ENCODE measurements at regions not wholly inside any gene's neighbourhood (a gene's known extent, or its start where the extent isn't known, plus 50 kb on each side); places are given as distances from the start of the nearest gene placed in this dataset.
"Not testable (repeated sequence)": the region's sequence is repeated elsewhere in the genome, so short reads cannot be mapped to it uniquely, and the experiment has no call there.

- Mint-ChIP-seq H3K27me3 (no peaks in the 10 kb centered on the region), H3K27ac (no peak overlapping the region), H3K9me3 (no peaks in the 10 kb centered on the region), H3K4me1 (peaks cover 3% of the 10 kb centered on the region), H3K36me3 (no peaks in the 10 kb centered on the region), H3K4me3 (no peak overlapping the region)
- no peak for DNase-seq
- CTCF ChIA-PET, result no interaction called here
Observed at GRCh38 chr16:79946252-79946651, 345.7 kb upstream of the MAF start.

- H3K27me3 Mint-ChIP-seq, result no peaks in the 10 kb centered on the region
- peaks cover 3% of the 10 kb centered on the region for H3K4me1 Mint-ChIP-seq
- DNase-seq, result no peak
- H3K9me3 Mint-ChIP-seq, result no peaks in the 10 kb centered on the region
- CTCF ChIA-PET, result interaction anchor here (0.9 kb wide), 1 partner anchor 25 kb away, joined by 3 read pairs; no protein-coding TSS in a partner anchor
- no peaks in the 10 kb centered on the region for H3K36me3 Mint-ChIP-seq
- no peak overlapping the region for H3K27ac Mint-ChIP-seq
- no peak overlapping the region for H3K4me3 Mint-ChIP-seq
Observed at GRCh38 chr16:79943736-79944135, 343.2 kb upstream of the MAF start.

DNA sequence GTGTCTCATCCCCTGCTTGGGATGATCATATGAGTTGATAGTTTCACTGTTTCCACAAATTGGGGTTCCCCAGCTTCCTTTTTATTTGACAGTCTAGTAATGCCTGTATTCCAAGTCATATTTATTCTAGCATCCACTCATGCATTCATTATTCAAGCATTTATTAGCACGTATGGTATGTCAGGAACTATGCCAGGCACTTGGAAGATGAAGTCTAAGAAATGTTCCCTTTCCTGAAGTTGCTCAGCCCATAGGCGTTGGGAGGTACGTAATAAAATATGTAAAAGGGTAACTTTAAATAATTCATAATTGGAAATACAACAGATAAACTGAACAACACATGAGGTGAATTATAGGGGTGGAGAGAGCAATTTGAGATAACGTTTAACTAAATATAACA is 338.0 kb upstream of the MAF start:
- no peaks in the 10 kb centered on the region for H3K9me3 Mint-ChIP-seq
- no peaks in the 10 kb centered on the region for H3K4me1 Mint-ChIP-seq
- no peak overlapping the region for H3K27ac Mint-ChIP-seq
- CTCF ChIA-PET, result no interaction called here
- no peaks in the 10 kb centered on the region for H3K36me3 Mint-ChIP-seq
- no peak for DNase-seq
- no peak overlapping the region for H3K4me3 Mint-ChIP-seq
- no peaks in the 10 kb centered on the region for H3K27me3 Mint-ChIP-seq

DNA sequence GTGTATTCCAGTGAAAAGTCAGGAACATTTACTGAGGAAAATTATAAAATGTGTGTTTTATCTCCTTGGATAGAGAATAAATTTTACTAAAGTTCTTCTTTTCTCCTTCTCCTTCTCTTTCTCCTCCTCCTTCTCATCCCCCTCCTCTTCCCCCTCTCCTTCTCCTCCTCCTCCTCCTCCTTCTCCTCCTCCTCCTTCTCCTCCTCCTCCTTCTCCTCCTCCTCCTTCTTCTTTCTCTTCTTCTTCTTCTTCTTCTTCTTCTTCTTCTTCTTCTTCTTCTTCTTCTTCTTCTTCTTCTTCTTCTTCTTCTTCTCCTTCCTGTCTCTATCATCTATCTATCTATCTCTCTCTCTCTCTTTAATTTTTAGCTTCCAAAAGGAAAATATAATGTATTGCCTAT is 337.1 kb upstream of the MAF start:
- H3K4me3 Mint-ChIP-seq, H3K36me3 Mint-ChIP-seq, H3K27ac Mint-ChIP-seq, CTCF ChIA-PET, H3K4me1 Mint-ChIP-seq, DNase-seq, H3K27me3 Mint-ChIP-seq, H3K9me3 Mint-ChIP-seq: not testable (repeated sequence)

GRCh38 chr16:79933603-79934002 is 333.1 kb upstream of the MAF start:
- H3K27ac Mint-ChIP-seq, result no peak overlapping the region
- H3K4me1 Mint-ChIP-seq, result no peaks in the 10 kb centered on the region
- H3K27me3 Mint-ChIP-seq, result no peaks in the 10 kb centered on the region
- H3K9me3 Mint-ChIP-seq, result no peaks in the 10 kb centered on the region
- CTCF ChIA-PET, result no interaction called here
- H3K36me3 Mint-ChIP-seq, result no peaks in the 10 kb centered on the region
- no peak for DNase-seq
- H3K4me3 Mint-ChIP-seq, result no peak overlapping the region

GRCh38 chr16:79932572-79932971 is 332.0 kb upstream of the MAF start:
- Mint-ChIP-seq H3K27ac (no peak overlapping the region), H3K9me3 (no peaks in the 10 kb centered on the region), H3K4me3 (no peak overlapping the region), H3K4me1 (no peaks in the 10 kb centered on the region), H3K27me3 (no peaks in the 10 kb centered on the region), H3K36me3 (no peaks in the 10 kb centered on the region)
- CTCF ChIA-PET, result no interaction called here
- no peak for DNase-seq

- no peak for DNase-seq
- no peak overlapping the region for H3K4me3 Mint-ChIP-seq
- no peaks in the 10 kb centered on the region for H3K36me3 Mint-ChIP-seq
- no peaks in the 10 kb centered on the region for H3K27me3 Mint-ChIP-seq
- H3K27ac Mint-ChIP-seq, result no peak overlapping the region
- CTCF ChIA-PET, result interaction anchor here (0.7 kb wide), 1 partner anchor 1216 kb away, joined by 3 read pairs; no protein-coding TSS in a partner anchor
- H3K9me3 Mint-ChIP-seq, result no peaks in the 10 kb centered on the region
- H3K4me1 Mint-ChIP-seq, result no peaks in the 10 kb centered on the region
Observed at GRCh38 chr16:79931721-79932120, 331.2 kb upstream of the MAF start.

GRCh38 chr16:79929260-79929965 is 328.9 kb upstream of the MAF start:
- no peak overlapping the region for H3K4me3 Mint-ChIP-seq
- no peaks in the 10 kb centered on the region for H3K36me3 Mint-ChIP-seq
- H3K27ac Mint-ChIP-seq, result no peak overlapping the region
- H3K27me3 Mint-ChIP-seq, result no peaks in the 10 kb centered on the region
- no peaks in the 10 kb centered on the region for H3K9me3 Mint-ChIP-seq
- no peak for DNase-seq
- H3K4me1 Mint-ChIP-seq, result no peaks in the 10 kb centered on the region
- CTCF ChIA-PET, result interaction anchor here (1.0 kb wide), 1 partner anchor 18 kb away, joined by 3 read pairs; no protein-coding TSS in a partner anchor

- Mint-ChIP-seq H3K27ac (no peak overlapping the region), H3K4me3 (no peak overlapping the region), H3K27me3 (no peaks in the 10 kb centered on the region), H3K9me3 (no peaks in the 10 kb centered on the region), H3K4me1 (no peaks in the 10 kb centered on the region), H3K36me3 (no peaks in the 10 kb centered on the region)
- CTCF ChIA-PET, result no interaction called here
- DNase-seq, result no peak
Observed at GRCh38 chr16:79928142-79928873, 327.8 kb upstream of the MAF start.

DNA sequence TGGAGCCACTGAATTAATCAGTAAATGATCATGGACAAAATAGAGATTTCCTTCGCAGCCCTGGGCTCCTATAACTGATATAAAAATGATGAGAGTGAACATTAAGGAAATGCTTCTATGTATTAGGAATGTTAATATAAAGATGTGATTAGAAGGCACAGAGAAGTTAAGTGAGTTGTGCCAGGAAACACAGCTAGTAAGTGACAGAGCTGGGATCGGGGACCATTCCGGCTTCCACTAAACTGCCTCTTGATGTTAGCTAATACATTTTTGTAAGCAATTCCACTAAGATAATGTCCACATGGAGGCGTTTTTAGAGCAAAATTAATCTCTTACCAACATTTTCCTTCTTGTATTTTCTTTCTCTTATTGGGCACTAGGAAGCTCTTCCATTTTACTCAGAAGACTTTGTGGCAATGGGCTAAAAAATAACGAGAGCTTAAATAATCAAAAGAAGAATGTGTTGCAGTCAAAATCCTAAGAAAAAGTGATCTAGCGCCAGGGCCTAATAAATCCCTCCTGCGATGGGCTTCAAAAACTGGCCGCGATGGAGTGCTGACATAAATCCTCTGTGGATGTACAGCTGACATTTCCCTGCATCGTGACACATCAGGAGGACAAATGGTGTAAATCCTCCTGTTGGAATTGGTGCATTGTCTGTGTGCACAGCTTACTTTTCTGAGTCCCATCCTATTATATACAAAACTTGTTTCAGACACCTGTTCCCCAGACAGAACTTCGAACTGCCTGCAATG is 326.1 kb upstream of the MAF start:
- Mint-ChIP-seq H3K27me3 (no peaks in the 10 kb centered on the region), H3K4me1 (no peaks in the 10 kb centered on the region), H3K9me3 (no peaks in the 10 kb centered on the region), H3K4me3 (no peak overlapping the region), H3K27ac (no peak overlapping the region), H3K36me3 (no peaks in the 10 kb centered on the region)
- CTCF ChIA-PET, result no interaction called here
- no peak for DNase-seq

DNA sequence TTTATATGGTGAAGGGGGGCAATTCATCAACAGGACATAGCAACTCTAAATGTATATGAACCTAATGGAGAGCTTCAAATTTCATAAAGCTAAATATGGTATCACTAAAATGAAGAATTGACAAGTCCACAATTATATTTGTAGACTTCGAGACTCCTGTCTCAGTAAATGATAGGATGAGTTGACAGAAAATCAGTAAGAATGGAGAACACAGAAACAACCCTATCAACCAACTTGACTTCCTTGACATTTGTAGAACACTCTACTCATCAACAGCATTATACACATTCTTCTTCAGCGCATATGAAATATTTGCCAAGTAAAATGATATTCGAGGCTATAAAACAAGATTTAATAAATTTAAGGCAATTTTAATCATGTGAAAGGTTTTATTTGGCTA is 322.9 kb upstream of the MAF start:
- Mint-ChIP-seq H3K9me3 (no peaks in the 10 kb centered on the region), H3K4me1 (peaks cover 3% of the 10 kb centered on the region), H3K36me3 (no peaks in the 10 kb centered on the region), H3K4me3 (no peak overlapping the region), H3K27ac (no peak overlapping the region), H3K27me3 (peaks cover 4% of the 10 kb centered on the region)
- DNase-seq, result no peak
- CTCF ChIA-PET, result no interaction called here

DNA sequence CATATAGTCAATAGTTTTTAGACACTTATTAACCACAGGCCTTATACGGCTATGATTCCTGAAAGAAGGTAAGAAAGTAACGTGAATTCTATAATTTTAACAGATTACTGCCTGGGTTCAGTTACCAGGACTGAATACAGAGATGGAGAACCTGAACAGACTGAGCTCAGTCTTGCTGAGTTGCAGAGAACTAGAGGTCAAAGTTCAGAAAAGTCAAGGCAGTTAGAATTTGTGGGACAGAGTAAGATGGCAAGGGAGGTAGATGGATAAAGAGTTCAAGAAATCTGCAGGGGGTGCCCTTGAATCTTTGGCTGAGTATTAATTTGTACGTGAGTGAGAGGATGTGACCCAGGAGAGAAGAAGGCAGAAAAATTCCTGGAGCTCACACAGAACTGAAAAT is 320.1 kb upstream of the MAF start:
- H3K9me3 Mint-ChIP-seq, result no peaks in the 10 kb centered on the region
- H3K36me3 Mint-ChIP-seq, result no peaks in the 10 kb centered on the region
- H3K4me1 Mint-ChIP-seq, result peaks cover 3% of the 10 kb centered on the region
- no peak overlapping the region for H3K4me3 Mint-ChIP-seq
- CTCF ChIA-PET, result no interaction called here
- DNase-seq, result no peak
- H3K27ac Mint-ChIP-seq, result no peak overlapping the region
- H3K27me3 Mint-ChIP-seq, result peaks cover 4% of the 10 kb centered on the region

- no peaks in the 10 kb centered on the region for H3K36me3 Mint-ChIP-seq
- no peak overlapping the region for H3K27ac Mint-ChIP-seq
- H3K4me3 Mint-ChIP-seq, result no peak overlapping the region
- CTCF ChIA-PET, result interaction anchor here (0.7 kb wide), 2 partner anchors 71 to 432 kb away, joined by 3 read pairs; no protein-coding TSS in a partner anchor
- H3K4me1 Mint-ChIP-seq, result peaks cover 3% of the 10 kb centered on the region
- no peaks in the 10 kb centered on the region for H3K9me3 Mint-ChIP-seq
- peaks cover 4% of the 10 kb centered on the region for H3K27me3 Mint-ChIP-seq
- DNase-seq, result no peak
Observed at GRCh38 chr16:79918916-79919315, 318.4 kb upstream of the MAF start.

DNA sequence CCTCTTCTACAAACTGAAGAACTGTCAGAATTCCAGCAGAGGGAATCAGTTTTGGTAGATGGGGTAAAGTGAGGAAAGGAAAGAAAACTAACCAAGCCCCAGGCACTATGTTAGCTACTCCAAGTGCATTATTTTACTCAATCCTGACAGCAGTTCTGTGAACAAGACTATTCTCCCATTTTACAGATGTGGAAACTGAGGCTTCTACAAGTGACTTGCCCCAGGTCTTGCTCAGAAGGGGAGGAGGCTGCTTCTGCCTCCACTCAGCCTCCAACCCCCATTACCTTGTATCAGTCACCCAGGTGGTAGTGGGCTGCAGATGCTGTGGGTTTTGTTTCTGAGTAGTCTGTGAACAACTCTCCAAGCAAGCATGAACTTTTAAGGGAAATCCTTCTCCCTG is 315.2 kb upstream of the MAF start:
- Mint-ChIP-seq H3K27ac (no peak overlapping the region), H3K36me3 (no peaks in the 10 kb centered on the region), H3K9me3 (no peaks in the 10 kb centered on the region), H3K4me3 (no peak overlapping the region), H3K27me3 (peaks cover 2% of the 10 kb centered on the region), H3K4me1 (peaks cover 3% of the 10 kb centered on the region)
- DNase-seq, result no peak
- CTCF ChIA-PET, result no interaction called here

All from activated naive CD4-positive, alpha-beta T cell treated with anti-CD3 and anti-CD28 coated beads, Interleukin-2, amount 10 ng/mL, durations not matched to agents 7 days and 5 days (primary cell).